ENCODE measurements at regions not wholly inside any gene's neighbourhood (a gene's known extent, or its start where the extent isn't known, plus 50 kb on each side); places are given as distances from the start of the nearest gene placed in this dataset.

- Histone ChIP-seq H3K79me2 (ENCODE audit: insufficient read depth, low read length) (no peaks in the 10 kb centered on the region), H3K4me1 (ENCODE audit: insufficient read depth, low read length) (no peaks in the 10 kb centered on the region), H3K9ac (ENCODE audit: insufficient read depth, low read depth, low read length) (no peak overlapping the region), H3K9me3 (ENCODE audit: low read length) (no peaks in the 10 kb centered on the region), H3K27me3 (ENCODE audit: control insufficient read depth in 1 of 2, insufficient read depth in 2 of 2, low read length in 2 of 2) (no peaks in the 10 kb centered on the region), H3K36me3 (replicated peaks in 1 of 2; ENCODE audit: control insufficient read depth in 1 of 2, insufficient read depth in 2 of 2, low read length in 2 of 2) (no peaks in the 10 kb centered on the region), H3K27ac (ENCODE audit: extremely low read length, insufficient read depth, low read length) (no peak overlapping the region), H3K4me2 (ENCODE audit: low read depth, low read length) (no peak overlapping the region), H3K4me3 (replicated peaks in 1 of 3; ENCODE audit: insufficient read depth in 1 of 3, low read depth in 2 of 3, low read length in 3 of 3) (no peak overlapping the region), H2AFZ (ENCODE audit: low read length) (no peak overlapping the region), H4K20me1 (ENCODE audit: insufficient read depth, low read length) (no peaks in the 10 kb centered on the region)
- CTCF ChIA-PET (ENCODE audit: low intra/inter-chr PET ratio, low total read pairs): no interaction called here
- no peak for TF ChIP-seq AKAP8 (CRISPR knock-in tag; IDR thresholded peaks at IDR 0.05)
- 9% methylated on average over 4 of the region's 9 CpGs for WGBS (ENCODE audit: low lambda C conversion rate)
- no TSS peak for BruUV-seq (replicated peaks)
- FAIRE-seq: no peak
- POLR2A ChIA-PET: no interaction called here
- intact Hi-C loops (cut with micrococcal nuclease; ENCODE audit: unreplicated experiment) (no loop called here), in situ Hi-C loops (cut with HindIII; ENCODE audit: extremely low pct_ligation_motif_present, low pct_unique_long_range_greater_than_20kb) (no loop called here)
- DNase-seq (ENCODE audit: low spot score): no peak
- no peak for ATAC-seq
Observed at GRCh38 chr4:86448871-86449270, 89.0 kb upstream of the MAPK10 start.

GRCh38 chr4:86449746-86450588, 90.1 kb upstream of the MAPK10 start:
- DNase-seq (ENCODE audit: low spot score): no peak
- BruUV-seq (replicated peaks): no TSS peak
- TF ChIP-seq ASH2L (IDR thresholded peaks at IDR 0.05; ENCODE audit: insufficient read length, low read depth, low read length) (no peak), ZNF704 (CRISPR knock-in tag; IDR thresholded peaks at IDR 0.05; ENCODE audit: borderline replicate concordance) (no peak), ZNF333 (CRISPR knock-in tag; IDR thresholded peaks at IDR 0.05; ENCODE audit: borderline replicate concordance) (no peak), ZNF609 (CRISPR knock-in tag; IDR thresholded peaks at IDR 0.05; ENCODE audit: borderline replicate concordance) (no peak), DZIP1 (CRISPR knock-in tag; IDR thresholded peaks at IDR 0.05) (no peak), ISL2 (CRISPR knock-in tag; IDR thresholded peaks at IDR 0.05) (no peak), NR1H2 (CRISPR knock-in tag; IDR thresholded peaks at IDR 0.05; ENCODE audit: borderline replicate concordance, low read depth) (no peak)

More at GRCh38 chr4:86449746-86450588, 90.1 kb upstream of the MAPK10 start:
- Histone ChIP-seq H3K79me2 (ENCODE audit: insufficient read depth, low read length) (no peaks in the 10 kb centered on the region), H3K9me3 (ENCODE audit: low read length) (no peaks in the 10 kb centered on the region), H3K4me3 (replicated peaks in 1 of 3; ENCODE audit: insufficient read depth in 1 of 3, low read depth in 2 of 3, low read length in 3 of 3) (no peak overlapping the region), H3K4me1 (ENCODE audit: insufficient read depth, low read length) (no peaks in the 10 kb centered on the region), H4K20me1 (ENCODE audit: insufficient read depth, low read length) (no peaks in the 10 kb centered on the region), H3K36me3 (replicated peaks in 1 of 2; ENCODE audit: control insufficient read depth in 1 of 2, insufficient read depth in 2 of 2, low read length in 2 of 2) (no peaks in the 10 kb centered on the region), H3K27me3 (ENCODE audit: control insufficient read depth in 1 of 2, insufficient read depth in 2 of 2, low read length in 2 of 2) (no peaks in the 10 kb centered on the region), H3K27ac (ENCODE audit: extremely low read length, insufficient read depth, low read length) (no peak overlapping the region), H3K4me2 (ENCODE audit: low read depth, low read length) (no peak overlapping the region), H2AFZ (ENCODE audit: low read length) (no peak overlapping the region), H3K9ac (ENCODE audit: insufficient read depth, low read depth, low read length) (no peak overlapping the region)
- ChIA-PET POLR2A (no interaction called here), CTCF (ENCODE audit: low intra/inter-chr PET ratio, low total read pairs) (no interaction called here)
- WGBS (ENCODE audit: low lambda C conversion rate): under 1% methylated on average over 5 of the region's 5 CpGs
- in situ Hi-C loops (cut with HindIII; ENCODE audit: extremely low pct_ligation_motif_present, low pct_unique_long_range_greater_than_20kb) (no loop called here), intact Hi-C loops (cut with micrococcal nuclease; ENCODE audit: unreplicated experiment) (no loop called here)
- FAIRE-seq (no peak), ATAC-seq (no peak)
